MCF 10A (cell line): ENCODE measurements at regions not wholly inside any gene's neighbourhood (a gene's known extent, or its start where the extent isn't known, plus 50 kb on each side); places are given as distances from the start of the nearest gene placed in this dataset.

Experiments used
- BruUV-seq: library from RNA; stranded (reverse); fragments of 400-500 nt; replicated peaks from 2 replicates; lab custom pipeline; 2021; lab: Mats Ljungman, UMichigan
- CTCF ChIA-PET: fragments of 300-600 bp; sonication (Branson Sonifier 250); formaldehyde crosslinking; extraction: SDS; loops from one replicate; lab custom pipeline; 2021; ENCODE audit warnings: antibody characterized with exemption, inconsistent platforms; lab: Yijun Ruan, JAX
- POLR2A ChIA-PET: fragments of 300-600, 350-650 bp; sonication (Branson Sonifier 250); formaldehyde crosslinking; extraction: SDS; loops from one replicate; lab custom pipeline; 2020; ENCODE audit warnings: antibody characterized with exemption, inconsistent platforms; lab: Yijun Ruan, JAX
- DNase-seq: peaks from one replicate; pipeline ENCODE4 v3.0.0-alpha.2; 2018; ENCODE audit not compliant: unreplicated experiment
- H3K27ac Mint-ChIP-seq: one replicate; pipeline ENCODE4 v1.8.0; 2022; ENCODE audit warnings: mild to moderate bottlenecking, low read depth, mixed read lengths; ENCODE audit not compliant: unreplicated experiment
- H3K27me3 Mint-ChIP-seq: one replicate; pipeline ENCODE4 v1.8.0; 2022; ENCODE audit warnings: mixed read lengths; ENCODE audit not compliant: insufficient read depth, unreplicated experiment
- H3K36me3 Mint-ChIP-seq: one replicate; pipeline ENCODE4 v1.8.0; 2022; ENCODE audit warnings: mild to moderate bottlenecking, moderate library complexity, mixed read lengths; ENCODE audit not compliant: insufficient read depth, unreplicated experiment
- H3K4me1 Mint-ChIP-seq: one replicate; pipeline ENCODE4 v1.8.0; 2022; ENCODE audit warnings: mixed read lengths; ENCODE audit not compliant: insufficient read depth, unreplicated experiment
- H3K4me3 Mint-ChIP-seq: one replicate; pipeline ENCODE4 v1.8.0; 2022; ENCODE audit warnings: mild to moderate bottlenecking, moderate library complexity, mixed read lengths; ENCODE audit not compliant: unreplicated experiment
- H3K9me3 Mint-ChIP-seq: one replicate; pipeline ENCODE4 v1.8.0; 2022; ENCODE audit warnings: mixed read lengths; ENCODE audit not compliant: unreplicated experiment
- CTCF ChIP-seq: fragments of 200-600 bp; IDR thresholded peaks from one replicate; pipeline ENCODE4 v1.8.0; 2022; ENCODE audit warnings: antibody characterized with exemption, mild to moderate bottlenecking; ENCODE audit not compliant: unreplicated experiment
- intact Hi-C: fragments of 100-400 bp; cut with micrococcal nuclease; formaldehyde crosslinking; loops from 2 replicates; pipeline ENCODE4 v1.14.1; 2022

DNA sequence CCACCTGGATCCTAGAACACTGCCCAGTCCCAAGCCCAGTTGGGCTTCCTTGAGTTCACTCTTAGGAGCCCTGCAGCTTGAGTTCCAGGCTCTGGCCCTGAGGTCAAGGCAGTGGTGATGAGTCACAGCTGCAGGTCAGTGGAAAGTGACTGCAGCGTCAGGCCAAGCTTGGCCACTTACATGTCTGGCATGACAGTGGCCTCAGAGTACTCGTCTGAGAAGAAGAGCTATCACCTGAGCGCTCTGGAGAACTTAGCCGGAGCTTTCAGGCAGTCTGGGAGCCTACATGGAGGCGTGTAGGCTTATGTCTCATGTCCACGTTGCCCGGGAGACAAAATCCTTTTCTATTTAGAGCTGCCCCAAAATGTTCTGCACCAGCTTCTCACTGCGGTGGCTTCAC is 75.6 kb downstream of the ARL6IP4 start:
- Mint-ChIP-seq H3K36me3 (no peaks in the 10 kb centered on the region), H3K9me3 (no peaks in the 10 kb centered on the region), H3K4me3 (no peak overlapping the region), H3K27ac (no peak overlapping the region), H3K27me3 (no peaks in the 10 kb centered on the region), H3K4me1 (peaks cover 4% of the 10 kb centered on the region)
- DNase-seq: no peak
- intact Hi-C loops: no loop called here
- no peak for TF ChIP-seq CTCF
- POLR2A ChIA-PET: interaction anchor here (1.4 kb wide), 1 partner anchor 177 kb away, joined by 5 read pairs; the partner anchor contains the start of gene MPHOSPH9
- BruUV-seq: no TSS peak
- CTCF ChIA-PET: no interaction called here

DNA sequence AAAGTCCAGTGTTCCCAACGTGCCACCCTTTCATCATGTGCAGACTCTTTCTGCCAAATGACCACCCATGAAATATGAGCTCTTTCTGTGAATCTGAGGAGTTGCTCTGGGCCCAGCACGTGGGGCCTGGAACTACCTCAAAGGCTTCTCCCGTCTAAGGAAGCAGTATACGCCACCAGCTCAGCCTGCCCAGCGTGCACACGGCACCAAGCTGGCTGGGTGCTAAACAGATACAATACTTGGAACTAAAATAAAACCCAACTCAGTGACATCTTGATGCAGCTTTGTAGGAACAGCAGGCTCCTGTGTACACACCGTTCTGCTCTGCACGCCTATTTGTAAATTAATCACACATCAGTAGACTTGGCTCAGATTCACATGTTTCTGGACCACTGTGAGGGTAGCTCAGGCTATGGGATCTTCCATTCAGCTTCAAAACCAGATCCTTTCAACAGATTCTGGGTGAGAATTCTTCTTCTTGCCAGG is 74.8 kb downstream of the ARL6IP4 start:
- intact Hi-C loops: no loop called here
- Mint-ChIP-seq H3K9me3 (no peaks in the 10 kb centered on the region), H3K36me3 (no peaks in the 10 kb centered on the region), H3K27me3 (no peaks in the 10 kb centered on the region), H3K4me1 (peaks cover 7% of the 10 kb centered on the region), H3K27ac (no peak overlapping the region), H3K4me3 (no peak overlapping the region)
- BruUV-seq: no TSS peak
- DNase-seq: no peak
- POLR2A ChIA-PET: interaction anchor here (1.4 kb wide), 1 partner anchor 177 kb away, joined by 5 read pairs; the partner anchor contains the start of gene MPHOSPH9
- CTCF ChIA-PET: interaction anchor here (0.7 kb wide), 1 partner anchor 96 kb away, joined by 3 read pairs; no protein-coding TSS in a partner anchor
- no peak for TF ChIP-seq CTCF

DNA sequence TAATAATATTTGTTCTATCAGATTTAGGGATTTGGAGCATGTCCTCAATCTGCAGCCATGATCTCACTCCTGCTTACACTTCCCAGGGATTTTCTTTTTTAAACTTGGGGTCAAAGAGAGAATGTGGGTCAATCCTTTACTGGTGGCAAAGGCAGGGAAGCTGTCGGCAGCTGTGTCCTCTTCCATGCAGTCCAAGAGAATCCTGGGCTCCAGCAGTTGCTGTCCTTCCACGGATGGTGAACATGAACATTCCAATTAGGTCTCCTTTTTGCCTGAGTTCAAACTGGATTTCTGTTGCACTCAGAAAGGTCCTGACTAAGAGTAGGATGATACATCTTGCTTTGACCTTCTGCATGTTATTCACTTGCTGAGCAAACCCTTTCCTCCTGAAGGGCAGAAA is 73.9 kb downstream of the ARL6IP4 start:
- Mint-ChIP-seq H3K27me3 (no peaks in the 10 kb centered on the region), H3K27ac (no peak overlapping the region), H3K9me3 (no peaks in the 10 kb centered on the region)

GRCh38 chr12:123051556-123051955 is 71.1 kb downstream of the ARL6IP4 start:
- Mint-ChIP-seq H3K36me3 (no peaks in the 10 kb centered on the region), H3K4me1 (peaks cover 19% of the 10 kb centered on the region), H3K4me3 (no peak overlapping the region), H3K27me3 (no peaks in the 10 kb centered on the region), H3K9me3 (no peaks in the 10 kb centered on the region), H3K27ac (no peak overlapping the region)
- DNase-seq: no peak
- TF ChIP-seq CTCF: no peak
- POLR2A ChIA-PET: no interaction called here
- intact Hi-C loops: no loop called here
- CTCF ChIA-PET: no interaction called here
- BruUV-seq: no TSS peak

More for the DNA sequence above, 73.9 kb downstream of the ARL6IP4 start:
- CTCF ChIA-PET: no interaction called here
- no peak for DNase-seq
- no peak for TF ChIP-seq CTCF
- no TSS peak for BruUV-seq
- intact Hi-C loops: no loop called here
- Mint-ChIP-seq H3K4me3 (no peak overlapping the region), H3K4me1 (peaks cover 16% of the 10 kb centered on the region), H3K36me3 (no peaks in the 10 kb centered on the region)
- POLR2A ChIA-PET: no interaction called here
